Endothelial cell of umbilical vein (primary cell): ENCODE measurements at regions not wholly inside any gene's neighbourhood (a gene's known extent, or its start where the extent isn't known, plus 50 kb on each side); places are given as distances from the start of the nearest gene placed in this dataset.

Experiments
- BruUV-seq: library from RNA; stranded (reverse); fragments of 400-500 nt; replicated peaks from 2 replicates; lab custom pipeline; 2021; lab: Mats Ljungman, UMichigan
- CTCF ChIA-PET: fragments of 300-600, 350-600 bp; sonication (Branson Sonifier 250); formaldehyde crosslinking; loops from one replicate; lab custom pipeline; 2021; ENCODE audit warnings: antibody characterized with exemption, inconsistent platforms; lab: Charles Lee
- POLR2A ChIA-PET: fragments of 300-600, 350-600 bp; sonication (Branson Sonifier 250); formaldehyde crosslinking; loops from one replicate; lab custom pipeline; 2021; ENCODE audit warnings: antibody characterized with exemption, inconsistent platforms; lab: Charles Lee
- DNase-seq: peaks from one replicate; pipeline ENCODE4 v3.0.0-alpha.2; 2011; ENCODE audit warnings: low read depth, low spot score
- FAIRE-seq: peaks from 2 replicates; lab custom pipeline; 2011; peaks lifted over from hg19 to GRCh38; lab: Jason Lieb, UNC
- H2AFZ ChIP-seq: 2 replicates; pipeline ENCODE4 v1.6.0; 2012; ENCODE audit warnings: low read depth, low read length, control low read depth, inconsistent platforms
- H3K27ac ChIP-seq: 2 replicates; pipeline ENCODE4 v1.5.1; 2011; ENCODE audit warnings: low read depth, mild to moderate bottlenecking, control low read depth, low read length, moderate library complexity; ENCODE audit not compliant: insufficient read depth
- H3K27me3 ChIP-seq, 2 experiments: 2 replicates each; pipeline versions ENCODE4 v1.6.0 to v1.6.1; 2011; ENCODE audit warnings: low read length in 2 of 2, mixed read lengths in 1 of 2; ENCODE audit not compliant: control insufficient read depth in 2 of 2, insufficient read depth in 2 of 2
- H3K36me3 ChIP-seq, 2 experiments: 2 replicates in 1 of 2; 3 replicates in 1 of 2; pipeline ENCODE4 v1.5.1; 2011; ENCODE audit warnings: low read length in 2 of 2, mild to moderate bottlenecking in 1 of 2, moderate library complexity in 1 of 2; ENCODE audit not compliant: control insufficient read depth in 2 of 2, insufficient read depth in 2 of 2; ENCODE audit errors: extremely low read depth in 1 of 2
- H3K4me1 ChIP-seq: 3 replicates; pipeline ENCODE4 v1.5.1; 2011; ENCODE audit warnings: mild to moderate bottlenecking, low read length; ENCODE audit not compliant: control insufficient read depth, insufficient read depth; ENCODE audit errors: extremely low read depth
- H3K4me2 ChIP-seq: 2 replicates; pipeline ENCODE4 v1.6.1; 2011; ENCODE audit warnings: low read length, control low read depth, mixed read lengths; ENCODE audit not compliant: insufficient read depth
- H3K4me3 ChIP-seq, 3 experiments: fragments of 200-600 bp in 1 of 3; sonication (generic), shearing (Covaris generic) in 1 of 3; replicated peaks in 1 of 3; 2 replicates each; pipeline ENCODE4 v1.5.1; 2011 to 2016; ENCODE audit warnings: control low read depth in 3 of 3, low read length in 3 of 3, mild to moderate bottlenecking in 2 of 3, inconsistent platforms in 1 of 3, low read depth in 1 of 3, moderate library complexity in 1 of 3; ENCODE audit not compliant: insufficient read depth in 1 of 3
- H3K79me2 ChIP-seq: 2 replicates; pipeline ENCODE4 v1.6.0; 2012; ENCODE audit warnings: low read length, inconsistent platforms; ENCODE audit not compliant: control insufficient read depth, insufficient read depth
- H3K9ac ChIP-seq: replicated peaks from 2 replicates; pipeline ENCODE3; 2011; ENCODE audit warnings: low read length, control low read depth; ENCODE audit not compliant: insufficient read depth; ENCODE audit errors: extremely low read depth
- H3K9me1 ChIP-seq: replicated peaks from 3 replicates; pipeline ENCODE4 v1.6.0; 2011; ENCODE audit warnings: mild to moderate bottlenecking, low read length; ENCODE audit not compliant: control insufficient read depth, insufficient read depth; ENCODE audit errors: extremely low read depth
- H3K9me3 ChIP-seq: replicated peaks from 2 replicates; pipeline ENCODE4 v1.5.1; 2012; ENCODE audit warnings: low read length, inconsistent platforms; ENCODE audit not compliant: control insufficient read depth, insufficient read depth
- H4K20me1 ChIP-seq: replicated peaks from 2 replicates; pipeline ENCODE3; 2011; ENCODE audit warnings: mild to moderate bottlenecking, low read length; ENCODE audit not compliant: control insufficient read depth, insufficient read depth; ENCODE audit errors: extremely low read depth
- EZH2 ChIP-seq: IDR thresholded peaks from 2 replicates; pipeline ENCODE4 v1.6.1; 2012; ENCODE audit warnings: borderline replicate concordance, low read depth, mild to moderate bottlenecking, moderate library complexity, low read length, inconsistent platforms; ENCODE audit not compliant: severe bottlenecking
- FOS ChIP-seq: IDR thresholded peaks from 2 replicates; pipeline ENCODE4 v1.6.1; 2011; ENCODE audit warnings: mild to moderate bottlenecking, low read length, moderate library complexity, borderline replicate concordance; ENCODE audit not compliant: insufficient read depth
- GATA2 ChIP-seq: IDR thresholded peaks from 2 replicates; pipeline ENCODE4 v1.7.0; 2011; ENCODE audit warnings: low read depth, mild to moderate bottlenecking, moderate library complexity, mixed read lengths, low read length; ENCODE audit not compliant: insufficient read length, insufficient read depth
- JUN ChIP-seq: IDR thresholded peaks from 2 replicates; pipeline ENCODE4 v1.6.1; 2011; ENCODE audit warnings: borderline replicate concordance, low read depth; ENCODE audit not compliant: insufficient read length, insufficient read depth
- MYC ChIP-seq: IDR thresholded peaks from one replicate; pipeline ENCODE4 v1.6.1; 2011; ENCODE audit warnings: mild to moderate bottlenecking, low read depth, low read length
- POLR2A ChIP-seq: IDR thresholded peaks from 2 replicates; pipeline ENCODE4 v1.6.1; 2012; ENCODE audit warnings: low read depth, mild to moderate bottlenecking, control low read depth, low read length
- POLR2AphosphoS5 ChIP-seq: IDR thresholded peaks from 2 replicates; pipeline ENCODE4 v1.6.1; 2012; ENCODE audit warnings: low read depth, mild to moderate bottlenecking, control low read depth, low read length, moderate library complexity; ENCODE audit not compliant: insufficient read depth
- dilution Hi-C: fragments of 300-500 bp; cut with MboI; formaldehyde crosslinking; loops from one replicate; pipeline ENCODE4 v1.15.0; 2019; ENCODE audit warnings: low sequenced_read_pairs; ENCODE audit not compliant: extremely low pct_ligation_motif_present
- intact Hi-C: fragments of 100-400 bp; cut with micrococcal nuclease; formaldehyde crosslinking; loops from one replicate; pipeline ENCODE4 v1.10.0; 2022
- TF ChIP-seq, protein P1 (sequence below): IDR thresholded peaks from 2 replicates; pipeline ENCODE4 v1.6.1; 2011; ENCODE audit not compliant: insufficient read depth, insufficient read length
- TF ChIP-seq, protein P2 (sequence below), 2 donors: IDR thresholded peaks; 1 replicate in 1 of 2; 2 replicates in 1 of 2; pipeline ENCODE4 v1.5.1; 2011; ENCODE audit warnings: low read length in 2 of 2, mild to moderate bottlenecking in 2 of 2, moderate library complexity in 2 of 2, control low read depth in 1 of 2, inconsistent platforms in 1 of 2, low read depth in 1 of 2; ENCODE audit not compliant: insufficient read depth in 1 of 2; ENCODE audit errors: extremely low read depth in 1 of 2

DNA sequence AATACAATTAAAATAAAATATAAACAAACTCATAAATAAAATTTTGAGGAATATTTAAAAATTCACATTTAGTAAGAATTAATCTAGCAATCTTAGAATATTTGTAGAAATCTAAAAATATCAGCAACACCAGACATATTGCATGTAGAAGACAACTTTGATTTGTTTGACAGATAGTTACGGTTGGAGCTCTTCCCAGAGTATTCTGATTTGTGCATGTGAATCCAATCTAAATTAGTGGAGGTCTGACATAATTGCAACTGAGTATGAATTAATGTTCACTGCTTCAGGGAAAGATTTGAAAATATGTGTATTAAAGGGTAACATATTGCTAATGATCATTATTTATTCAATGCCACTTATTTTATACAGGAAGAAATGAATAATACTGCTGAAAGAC is 1546.2 kb downstream of the BRINP3 start:
- Histone ChIP-seq H3K79me2 (no peaks in the 10 kb centered on the region), H3K4me3 (no peak overlapping the region), H3K4me1 (no peaks in the 10 kb centered on the region), H3K27me3 (no peaks in the 10 kb centered on the region), H3K9me1 (no peaks in the 10 kb centered on the region), H2AFZ (no peak overlapping the region), H3K4me2 (no peak overlapping the region), H3K27ac (no peak overlapping the region), H3K36me3 (no peaks in the 10 kb centered on the region), H3K9me3 (no peaks in the 10 kb centered on the region), H3K9ac (no peak overlapping the region), H4K20me1 (no peaks in the 10 kb centered on the region)
- dilution Hi-C loops (no loop called here), intact Hi-C loops (loop anchor here (10.0 kb wide), 1 partner anchor 447 kb away; no protein-coding TSS in a partner anchor)
- FAIRE-seq (no peak), DNase-seq (no peak)
- no TSS peak for BruUV-seq
- TF ChIP-seq MYC (no peak), FOS (no peak), JUN (no peak), POLR2A (no peak), GATA2 (no peak), POLR2AphosphoS5 (no peak), EZH2 (no peak)
- TF ChIP-seq, protein P1, sequence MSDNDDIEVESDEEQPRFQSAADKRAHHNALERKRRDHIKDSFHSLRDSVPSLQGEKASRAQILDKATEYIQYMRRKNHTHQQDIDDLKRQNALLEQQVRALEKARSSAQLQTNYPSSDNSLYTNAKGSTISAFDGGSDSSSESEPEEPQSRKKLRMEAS: no peak
- TF ChIP-seq, protein P2, sequence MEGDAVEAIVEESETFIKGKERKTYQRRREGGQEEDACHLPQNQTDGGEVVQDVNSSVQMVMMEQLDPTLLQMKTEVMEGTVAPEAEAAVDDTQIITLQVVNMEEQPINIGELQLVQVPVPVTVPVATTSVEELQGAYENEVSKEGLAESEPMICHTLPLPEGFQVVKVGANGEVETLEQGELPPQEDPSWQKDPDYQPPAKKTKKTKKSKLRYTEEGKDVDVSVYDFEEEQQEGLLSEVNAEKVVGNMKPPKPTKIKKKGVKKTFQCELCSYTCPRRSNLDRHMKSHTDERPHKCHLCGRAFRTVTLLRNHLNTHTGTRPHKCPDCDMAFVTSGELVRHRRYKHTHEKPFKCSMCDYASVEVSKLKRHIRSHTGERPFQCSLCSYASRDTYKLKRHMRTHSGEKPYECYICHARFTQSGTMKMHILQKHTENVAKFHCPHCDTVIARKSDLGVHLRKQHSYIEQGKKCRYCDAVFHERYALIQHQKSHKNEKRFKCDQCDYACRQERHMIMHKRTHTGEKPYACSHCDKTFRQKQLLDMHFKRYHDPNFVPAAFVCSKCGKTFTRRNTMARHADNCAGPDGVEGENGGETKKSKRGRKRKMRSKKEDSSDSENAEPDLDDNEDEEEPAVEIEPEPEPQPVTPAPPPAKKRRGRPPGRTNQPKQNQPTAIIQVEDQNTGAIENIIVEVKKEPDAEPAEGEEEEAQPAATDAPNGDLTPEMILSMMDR (IDR thresholded peaks at IDR 0.05; ENCODE audit: extremely low read depth in 1 of 2, insufficient read depth in 1 of 2, low read depth in 1 of 2, low read length in 2 of 2): no peak
- ChIA-PET CTCF (no interaction called here), POLR2A (no interaction called here)
